ENCODE measurements at regions not wholly inside any gene's neighbourhood (a gene's known extent, or its start where the extent isn't known, plus 50 kb on each side); places are given as distances from the start of the nearest gene placed in this dataset.

DNA sequence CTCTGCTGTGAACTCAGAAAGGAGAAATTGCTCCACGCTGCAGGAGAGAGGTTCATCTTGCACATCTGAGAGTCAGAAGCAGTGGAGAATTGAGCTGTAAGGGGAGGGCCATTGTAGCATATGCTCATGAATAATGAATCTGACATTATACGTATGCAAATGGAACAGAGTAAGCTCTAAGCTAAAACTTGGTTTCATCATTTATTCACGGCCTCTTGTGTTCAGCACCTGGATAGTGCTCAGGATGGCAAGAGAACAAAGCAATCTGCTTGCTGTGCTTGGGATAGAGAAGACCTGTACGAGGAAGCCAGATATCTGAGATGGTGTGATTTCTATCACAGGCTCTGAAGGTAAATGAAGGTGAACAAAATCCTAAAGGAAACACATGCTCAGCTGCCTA lies 87.9 kb upstream of the GCFC2 start:
- H4K20me1 ChIP-seq (ENCODE audit: insufficient read depth, low read length): no peaks in the 10 kb centered on the region
- H3K4me1 ChIP-seq (ENCODE audit: control insufficient read depth in 1 of 2, insufficient read depth in 2 of 2, low read length in 2 of 2): no peaks in the 10 kb centered on the region
- no peak overlapping the region for H3K4me3 ChIP-seq (replicated peaks in 1 of 3; ENCODE audit: low read depth in 2 of 3, low read length in 3 of 3)
- DNase-seq: no peak
- TF ChIP-seq, protein P1, sequence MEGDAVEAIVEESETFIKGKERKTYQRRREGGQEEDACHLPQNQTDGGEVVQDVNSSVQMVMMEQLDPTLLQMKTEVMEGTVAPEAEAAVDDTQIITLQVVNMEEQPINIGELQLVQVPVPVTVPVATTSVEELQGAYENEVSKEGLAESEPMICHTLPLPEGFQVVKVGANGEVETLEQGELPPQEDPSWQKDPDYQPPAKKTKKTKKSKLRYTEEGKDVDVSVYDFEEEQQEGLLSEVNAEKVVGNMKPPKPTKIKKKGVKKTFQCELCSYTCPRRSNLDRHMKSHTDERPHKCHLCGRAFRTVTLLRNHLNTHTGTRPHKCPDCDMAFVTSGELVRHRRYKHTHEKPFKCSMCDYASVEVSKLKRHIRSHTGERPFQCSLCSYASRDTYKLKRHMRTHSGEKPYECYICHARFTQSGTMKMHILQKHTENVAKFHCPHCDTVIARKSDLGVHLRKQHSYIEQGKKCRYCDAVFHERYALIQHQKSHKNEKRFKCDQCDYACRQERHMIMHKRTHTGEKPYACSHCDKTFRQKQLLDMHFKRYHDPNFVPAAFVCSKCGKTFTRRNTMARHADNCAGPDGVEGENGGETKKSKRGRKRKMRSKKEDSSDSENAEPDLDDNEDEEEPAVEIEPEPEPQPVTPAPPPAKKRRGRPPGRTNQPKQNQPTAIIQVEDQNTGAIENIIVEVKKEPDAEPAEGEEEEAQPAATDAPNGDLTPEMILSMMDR (IDR thresholded peaks at IDR 0.05): no peak
- Mint-ChIP-seq H3K9me3 (peaks cover 0 to 2% (median 0%) of the 10 kb centered on the region in 7 donors), H3K4me1 (no peaks in the 10 kb centered on the region), H3K36me3 (no peaks in the 10 kb centered on the region), H3K27ac (no peak overlapping the region), H3K27me3 (ENCODE audit: low read depth in 3 of 3) (no peaks in the 10 kb centered on the region), H3K4me3 (no peak overlapping the region)
- H3K9ac ChIP-seq (ENCODE audit: insufficient read depth, low read length, poor library complexity, severe bottlenecking): no peak overlapping the region
- H3K4me2 ChIP-seq (replicated peaks; ENCODE audit: extremely low read depth, low read length, poor library complexity, severe bottlenecking): no peak overlapping the region
- no peaks in the 10 kb centered on the region for H3K79me2 ChIP-seq (ENCODE audit: insufficient read depth, low read length)
- no peak overlapping the region for H2AFZ ChIP-seq (ENCODE audit: insufficient read depth, low read depth, low read length, poor library complexity, severe bottlenecking)
- H3K36me3 ChIP-seq (replicated peaks in 1 of 2; ENCODE audit: control insufficient read depth in 1 of 2, insufficient read depth in 2 of 2, low read length in 2 of 2): no peaks in the 10 kb centered on the region
- H3K9me3 ChIP-seq (replicated peaks in 1 of 2; ENCODE audit: control insufficient read depth in 1 of 2, insufficient read depth in 1 of 2, low read length in 2 of 2): no peaks in the 10 kb centered on the region
- intact Hi-C loops (cut with micrococcal nuclease): no loop called here
- no peak overlapping the region for H3K27ac ChIP-seq (ENCODE audit: low read depth in 1 of 2, low read length in 2 of 2)
- no peaks in the 10 kb centered on the region for H3K27me3 ChIP-seq (ENCODE audit: control insufficient read depth in 2 of 2, insufficient read depth in 2 of 2, low read length in 2 of 2)
- 93% methylated on average over 3 of the region's 4 CpGs for WGBS (ENCODE audit: insufficient coverage)

DNA sequence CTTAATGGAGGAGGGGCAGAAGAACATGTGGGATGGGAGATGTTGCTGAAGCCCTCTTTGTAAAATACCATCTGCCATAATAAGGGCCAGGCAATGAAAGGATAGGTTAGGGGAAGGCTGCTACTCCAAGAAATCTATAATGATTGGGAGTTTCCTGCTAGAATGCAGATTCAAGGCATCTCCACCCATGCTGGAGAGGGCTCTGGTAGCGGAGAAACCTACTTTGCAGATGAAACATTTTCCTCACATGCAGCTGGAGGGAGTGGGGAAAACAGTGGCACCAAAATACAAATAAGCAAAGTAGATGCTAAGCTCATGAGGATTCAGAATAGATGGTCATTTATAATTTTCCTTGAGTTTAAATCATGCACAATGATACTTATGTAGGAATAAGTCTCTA lies 82.3 kb upstream of the GCFC2 start:
- Mint-ChIP-seq H3K4me3 (no peak overlapping the region), H3K36me3 (no peaks in the 10 kb centered on the region), H3K27me3 (ENCODE audit: low read depth in 3 of 3) (peaks cover 0 to 7% (median 0%) of the 10 kb centered on the region in 3 donors), H3K9me3 (no peaks in the 10 kb centered on the region), H3K4me1 (no peaks in the 10 kb centered on the region), H3K27ac (no peak overlapping the region)
- TF ChIP-seq, protein P1 (IDR thresholded peaks at IDR 0.05): no peak
- Histone ChIP-seq H3K79me2 (ENCODE audit: insufficient read depth, low read length) (no peaks in the 10 kb centered on the region), H3K36me3 (replicated peaks in 1 of 2; ENCODE audit: control insufficient read depth in 1 of 2, insufficient read depth in 2 of 2, low read length in 2 of 2) (no peaks in the 10 kb centered on the region), H3K27ac (ENCODE audit: low read depth in 1 of 2, low read length in 2 of 2) (no peak overlapping the region), H3K4me3 (replicated peaks in 1 of 3; ENCODE audit: low read depth in 2 of 3, low read length in 3 of 3) (no peak overlapping the region), H3K9me3 (replicated peaks in 1 of 2; ENCODE audit: control insufficient read depth in 1 of 2, insufficient read depth in 1 of 2, low read length in 2 of 2) (no peaks in the 10 kb centered on the region), H3K27me3 (ENCODE audit: control insufficient read depth in 2 of 2, insufficient read depth in 2 of 2, low read length in 2 of 2) (no peaks in the 10 kb centered on the region), H2AFZ (ENCODE audit: insufficient read depth, low read depth, low read length, poor library complexity, severe bottlenecking) (no peak overlapping the region), H3K4me1 (ENCODE audit: control insufficient read depth in 1 of 2, insufficient read depth in 2 of 2, low read length in 2 of 2) (no peaks in the 10 kb centered on the region), H3K4me2 (replicated peaks; ENCODE audit: extremely low read depth, low read length, poor library complexity, severe bottlenecking) (no peak overlapping the region), H4K20me1 (ENCODE audit: insufficient read depth, low read length) (no peaks in the 10 kb centered on the region), H3K9ac (ENCODE audit: insufficient read depth, low read length, poor library complexity, severe bottlenecking) (no peak overlapping the region)
- no peak for DNase-seq
- intact Hi-C loops (cut with micrococcal nuclease): no loop called here
- no CpG with 5 or more reads among the region's 1 CpG for WGBS (ENCODE audit: insufficient coverage)
